ENCODE measurements at regions not wholly inside any gene's neighbourhood (a gene's known extent, or its start where the extent isn't known, plus 50 kb on each side); places are given as distances from the start of the nearest gene placed in this dataset.
"Not testable (repeated sequence)": the region's sequence is repeated elsewhere in the genome, so short reads cannot be mapped to it uniquely, and the experiment has no call there.

- not testable (repeated sequence) for TF ChIP-seq ZXDB (tag by site-specific recombination; IDR thresholded peaks at IDR 0.05); CTCF (tag by site-specific recombination; IDR thresholded peaks at IDR 0.05); ATF2 (tag by site-specific recombination; IDR thresholded peaks at IDR 0.05; ENCODE audit: low read depth); YY1 (tag by site-specific recombination; IDR thresholded peaks at IDR 0.05); REST (tag by site-specific recombination; IDR thresholded peaks at IDR 0.05); ZNF654 (tag by site-specific recombination; IDR thresholded peaks at IDR 0.05; ENCODE audit: low read depth); PRDM1 (tag by site-specific recombination; IDR thresholded peaks at IDR 0.05); ZNF138 (tag by site-specific recombination; IDR thresholded peaks at IDR 0.05; ENCODE audit: borderline replicate concordance); GLI2 (tag by site-specific recombination; IDR thresholded peaks at IDR 0.05; ENCODE audit: borderline replicate concordance, low read depth); TRIM28 (IDR thresholded peaks at IDR 0.05; ENCODE audit: borderline replicate concordance, low read length); PBX3 (CRISPR knock-in tag; IDR thresholded peaks at IDR 0.05)
These were observed 209.9 kb upstream of the IRF2BP2 start for GRCh38 chr1:234819845-234820244.

Measured in HEK293 (cell line).